ENCODE measurements at regions not wholly inside any gene's neighbourhood (a gene's known extent, or its start where the extent isn't known, plus 50 kb on each side); places are given as distances from the start of the nearest gene placed in this dataset.
A peak's percentile ranks its signal among the peaks of the same experiment; 100 is the strongest.

DNA sequence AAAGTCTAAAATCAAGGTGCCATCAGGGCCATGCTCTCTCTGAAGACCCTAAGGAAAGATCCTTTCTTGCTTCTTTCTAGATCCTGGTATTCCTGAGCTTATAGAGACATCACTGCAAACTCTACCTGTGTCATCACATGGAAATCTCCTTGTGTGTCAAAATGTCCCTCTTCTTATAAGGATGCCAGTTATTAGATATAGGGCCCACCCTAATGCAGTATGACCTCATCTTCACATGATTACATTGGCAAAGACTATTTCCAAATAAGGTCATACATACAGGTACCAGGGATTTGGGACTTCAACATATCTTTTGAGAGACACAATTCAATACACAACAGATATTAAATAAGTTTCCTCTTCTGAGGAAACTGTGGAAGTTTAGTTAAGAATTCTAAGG is 123.9 kb downstream of the UNC5CL start:
- TF ChIP-seq, protein P1, sequence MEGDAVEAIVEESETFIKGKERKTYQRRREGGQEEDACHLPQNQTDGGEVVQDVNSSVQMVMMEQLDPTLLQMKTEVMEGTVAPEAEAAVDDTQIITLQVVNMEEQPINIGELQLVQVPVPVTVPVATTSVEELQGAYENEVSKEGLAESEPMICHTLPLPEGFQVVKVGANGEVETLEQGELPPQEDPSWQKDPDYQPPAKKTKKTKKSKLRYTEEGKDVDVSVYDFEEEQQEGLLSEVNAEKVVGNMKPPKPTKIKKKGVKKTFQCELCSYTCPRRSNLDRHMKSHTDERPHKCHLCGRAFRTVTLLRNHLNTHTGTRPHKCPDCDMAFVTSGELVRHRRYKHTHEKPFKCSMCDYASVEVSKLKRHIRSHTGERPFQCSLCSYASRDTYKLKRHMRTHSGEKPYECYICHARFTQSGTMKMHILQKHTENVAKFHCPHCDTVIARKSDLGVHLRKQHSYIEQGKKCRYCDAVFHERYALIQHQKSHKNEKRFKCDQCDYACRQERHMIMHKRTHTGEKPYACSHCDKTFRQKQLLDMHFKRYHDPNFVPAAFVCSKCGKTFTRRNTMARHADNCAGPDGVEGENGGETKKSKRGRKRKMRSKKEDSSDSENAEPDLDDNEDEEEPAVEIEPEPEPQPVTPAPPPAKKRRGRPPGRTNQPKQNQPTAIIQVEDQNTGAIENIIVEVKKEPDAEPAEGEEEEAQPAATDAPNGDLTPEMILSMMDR (conservative IDR thresholded peaks at IDR 0.05; ENCODE audit: low read length) = no peak
- DNase-seq (ENCODE audit: low read depth) = no peak
- no peak overlapping the region for H3K4me3 ChIP-seq (ENCODE audit: low read length)

DNA sequence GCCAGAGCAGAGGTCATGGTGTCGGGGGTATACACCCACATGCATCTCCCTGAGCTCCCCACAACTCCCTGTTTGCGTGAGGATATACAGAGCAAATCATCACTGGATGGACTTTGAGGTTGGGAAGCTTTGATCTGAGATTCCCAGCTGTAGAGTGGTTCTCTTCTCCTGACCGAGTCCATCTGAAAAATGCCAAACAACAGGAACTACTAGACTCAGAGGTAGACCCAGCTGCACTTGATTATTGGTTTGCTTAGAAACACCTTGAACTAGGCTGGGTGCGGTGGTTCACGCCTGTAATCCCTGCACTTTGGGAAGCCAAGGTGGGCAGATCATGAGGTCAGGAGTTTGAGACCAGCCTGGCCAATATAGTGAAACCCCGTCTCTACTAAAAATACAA is 125.0 kb downstream of the UNC5CL start:
- TF ChIP-seq, protein P1 (conservative IDR thresholded peaks at IDR 0.05; ENCODE audit: low read length) = no peak
- DNase-seq (ENCODE audit: low read depth) = no peak
- H3K4me3 ChIP-seq (ENCODE audit: low read length) = no peak overlapping the region

DNA sequence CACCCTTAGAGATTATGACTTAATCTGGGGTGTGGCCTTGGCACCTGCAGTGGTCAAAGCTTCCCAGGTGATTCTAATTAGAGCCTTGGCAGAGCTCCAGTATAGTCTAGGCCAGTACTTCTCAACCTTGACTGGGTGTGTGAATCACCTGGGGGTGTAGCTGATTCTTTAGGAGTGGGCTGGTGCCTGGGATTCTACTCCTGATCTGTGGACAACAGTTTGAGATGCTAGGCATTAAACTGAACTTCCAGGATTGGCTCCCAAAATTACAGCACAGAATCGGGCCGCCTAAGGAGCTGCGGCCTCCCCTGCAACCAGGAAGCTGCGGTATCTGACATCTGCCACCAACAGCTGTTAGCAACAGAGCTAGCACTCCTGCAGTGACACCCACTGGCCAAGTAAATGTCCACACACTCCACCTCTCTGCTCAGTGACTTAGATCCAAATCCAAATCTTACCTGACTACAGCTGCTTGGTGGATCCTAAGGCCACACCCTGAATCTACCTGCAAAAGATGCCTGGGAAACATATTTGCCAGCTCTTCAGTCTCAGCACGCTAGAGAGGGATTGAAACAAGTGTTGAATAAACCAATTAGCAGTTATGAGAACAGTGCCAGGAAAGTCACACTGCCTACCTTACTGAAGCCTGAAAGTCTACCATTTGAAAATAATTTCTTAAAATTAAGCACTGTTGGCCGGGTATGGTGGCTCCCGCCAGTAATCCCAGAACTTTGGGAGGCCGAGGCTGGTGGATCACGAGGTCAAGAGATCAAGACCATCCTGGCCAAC is 126.7 kb downstream of the UNC5CL start:
- DNase-seq (ENCODE audit: low read depth) = peak; percentile 21
- no peak overlapping the region for H3K4me3 ChIP-seq (ENCODE audit: low read length)
- TF ChIP-seq, protein P1 (conservative IDR thresholded peaks at IDR 0.05; ENCODE audit: low read length) = peak; percentile 37

DNA sequence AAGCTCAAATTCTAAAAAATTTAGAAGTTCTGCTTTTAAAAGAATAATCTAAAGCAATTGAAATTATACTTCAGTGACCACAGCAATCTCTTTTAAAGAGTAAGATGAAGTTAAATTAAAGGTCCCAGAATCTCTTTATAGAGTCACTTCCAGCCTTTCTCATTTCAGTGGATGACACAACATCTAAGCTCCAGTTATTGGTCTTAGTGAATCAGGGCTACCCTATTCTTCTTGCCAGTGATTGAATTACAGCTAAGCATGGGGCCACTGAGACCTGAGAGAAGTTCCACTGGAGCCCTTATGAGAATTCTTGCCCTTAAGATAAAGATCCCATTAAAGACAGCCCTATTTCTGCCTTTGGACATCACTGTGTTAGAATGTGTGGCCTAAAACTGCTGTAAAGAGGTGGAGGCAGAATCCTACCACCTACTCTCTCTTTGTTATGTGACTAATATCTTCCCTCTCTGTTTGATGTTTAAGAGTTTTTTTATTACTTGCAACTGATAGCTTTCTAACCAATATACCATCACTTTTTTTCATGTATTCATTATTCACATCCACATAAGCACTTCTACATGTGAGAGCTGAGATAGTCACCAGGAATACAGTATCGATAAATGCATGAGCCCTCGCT is 128.6 kb downstream of the UNC5CL start:
- DNase-seq (ENCODE audit: low read depth) = no peak
- no peak overlapping the region for H3K4me3 ChIP-seq (ENCODE audit: low read length)
- TF ChIP-seq, protein P1 (conservative IDR thresholded peaks at IDR 0.05; ENCODE audit: low read length) = no peak

DNA sequence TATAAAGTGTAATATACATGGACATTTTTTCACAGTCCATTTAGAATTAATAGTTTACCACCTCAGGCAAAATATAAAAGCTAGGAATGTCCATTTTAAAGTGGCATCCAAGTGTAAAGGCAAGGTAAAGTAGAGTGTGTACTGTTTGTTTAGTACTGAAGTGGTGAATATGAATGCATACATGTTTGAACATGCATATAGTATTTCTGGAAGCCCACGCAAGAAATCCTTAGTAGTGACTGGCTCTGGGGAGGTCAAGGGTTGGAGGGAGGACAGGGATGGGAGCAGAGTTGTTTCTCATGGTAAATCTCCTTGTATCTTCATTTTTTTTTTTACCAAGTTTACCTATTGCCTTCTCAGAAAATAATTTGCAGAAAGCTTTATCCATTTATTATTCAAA is 129.2 kb downstream of the UNC5CL start:
- DNase-seq (ENCODE audit: low read depth) = no peak
- TF ChIP-seq, protein P1 (conservative IDR thresholded peaks at IDR 0.05; ENCODE audit: low read length) = no peak
- H3K4me3 ChIP-seq (ENCODE audit: low read length) = no peak overlapping the region

DNA sequence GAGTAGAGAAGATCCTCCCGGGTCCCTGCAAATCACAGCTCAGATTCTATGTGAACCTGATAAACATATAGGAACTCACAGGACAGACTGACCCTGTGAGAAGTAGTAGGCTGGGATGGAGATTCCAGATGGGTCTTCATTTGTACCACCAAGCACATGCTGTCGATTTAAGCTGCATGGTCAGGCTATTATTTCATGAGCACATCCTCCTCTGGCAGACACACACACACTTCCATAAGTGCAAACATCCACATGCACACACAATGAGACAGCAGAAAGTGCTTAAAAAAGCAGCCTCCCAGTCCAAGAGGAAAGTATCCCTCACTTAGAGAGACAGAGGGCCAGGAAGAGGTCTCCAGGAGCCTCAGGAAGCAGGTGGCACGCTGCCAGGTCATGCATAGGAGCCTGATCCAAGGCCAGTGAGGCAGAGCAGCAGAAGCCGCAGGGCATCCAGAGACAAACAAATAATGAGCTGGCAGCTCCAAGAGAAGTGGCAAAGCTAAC is 131.8 kb downstream of the UNC5CL start:
- peak; percentile 57 for DNase-seq (ENCODE audit: low read depth)
- TF ChIP-seq, protein P1 (conservative IDR thresholded peaks at IDR 0.05; ENCODE audit: low read length) = no peak
- no peak overlapping the region for H3K4me3 ChIP-seq (ENCODE audit: low read length)

DNA sequence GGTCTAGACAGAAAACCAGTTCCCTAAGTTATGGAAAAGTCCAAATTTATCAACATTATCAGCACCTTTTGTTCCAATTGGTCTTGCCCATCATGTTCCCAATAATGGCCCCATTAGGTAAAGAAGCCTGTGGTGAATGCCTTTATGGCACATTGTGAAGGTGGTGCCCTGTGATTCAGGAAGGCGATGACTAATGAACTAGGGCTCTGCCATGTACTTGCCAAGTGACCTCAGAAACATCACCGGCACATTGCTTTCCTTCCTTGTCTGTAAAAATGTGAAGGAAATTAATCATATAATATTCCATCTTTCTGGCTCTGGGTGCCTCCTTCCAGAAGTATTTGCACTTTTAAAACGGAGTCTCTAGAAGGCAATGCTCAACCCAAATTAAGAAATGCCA is 132.3 kb downstream of the UNC5CL start:
- DNase-seq (ENCODE audit: low read depth) = peak; percentile 33

More for the DNA sequence above, 132.3 kb downstream of the UNC5CL start:
- H3K4me3 ChIP-seq (ENCODE audit: low read length) = no peak overlapping the region
- TF ChIP-seq, protein P1 (conservative IDR thresholded peaks at IDR 0.05; ENCODE audit: low read length) = no peak
